SK-N-SH (cell line): ENCODE measurements at regions not wholly inside any gene's neighbourhood (a gene's known extent, or its start where the extent isn't known, plus 50 kb on each side); places are given as distances from the start of the nearest gene placed in this dataset.

Experiments
- CTCF ChIA-PET: fragments of 300-600, 350-600 bp; formaldehyde crosslinking; extraction: SDS; loops from one replicate; lab custom pipeline; 2021; lab: Yijun Ruan, JAX
- POLR2A ChIA-PET: fragments of 350-600 bp; sonication (Branson Sonifier 250); formaldehyde crosslinking; extraction: SDS; loops from one replicate; lab custom pipeline; 2020; ENCODE audit warnings: antibody characterized with exemption, inconsistent platforms; lab: Yijun Ruan, JAX
- DNase-seq: peaks from one replicate; pipeline ENCODE4 v3.0.0; 2012
- H2AFZ ChIP-seq: fragments of 200-600 bp; sonication (generic); 2 replicates; pipeline ENCODE4 v1.8.1; 2016; ENCODE audit warnings: antibody characterized with exemption, mild to moderate bottlenecking, low read depth
- H3F3A ChIP-seq: fragments of 200-600 bp; sonication (generic); replicated peaks from 2 replicates; pipeline ENCODE3; 2016; ENCODE audit warnings: antibody characterized with exemption, mild to moderate bottlenecking; ENCODE audit not compliant: insufficient read depth
- H3K27ac ChIP-seq, 2 experiments: fragments of 200-500 bp in 1 of 2; fragments of 200-600 bp in 1 of 2; sonication (Bioruptor generic) in 1 of 2; sonication (generic), shearing (Covaris generic) in 1 of 2; 2 replicates each; pipeline versions ENCODE4 v1.5.1 to v1.6.1; 2014 to 2016; ENCODE audit warnings: low read depth in 2 of 2, inconsistent platforms in 1 of 2, low read length in 1 of 2, mild to moderate bottlenecking in 1 of 2, mixed read lengths in 1 of 2
- H3K27me3 ChIP-seq: fragments of 200-600 bp; sonication (generic), shearing (Covaris generic); 2 replicates; pipeline ENCODE4 v1.6.1; 2016; ENCODE audit warnings: mixed run types; ENCODE audit not compliant: insufficient read depth
- H3K36me3 ChIP-seq, 2 experiments: fragments of 200-500 bp in 1 of 2; fragments of 200-600 bp in 1 of 2; sonication (Bioruptor generic) in 1 of 2; sonication (generic) in 1 of 2; replicated peaks in 1 of 2; 2 replicates each; pipeline versions ENCODE3 to v1.5.1; 2014 to 2016; ENCODE audit warnings: low read length in 1 of 2, mild to moderate bottlenecking in 1 of 2; ENCODE audit not compliant: insufficient read depth in 2 of 2, control insufficient read depth in 1 of 2
- H3K4me1 ChIP-seq, 2 experiments: fragments of 200-500 bp in 1 of 2; fragments of 200-600 bp in 1 of 2; sonication (Bioruptor generic) in 1 of 2; sonication (generic), shearing (Covaris generic) in 1 of 2; 2 replicates each; pipeline versions ENCODE4 v1.5.1 to v1.6.1; 2014 to 2016; ENCODE audit warnings: low read depth in 1 of 2, low read length in 1 of 2, mixed run types in 1 of 2; ENCODE audit not compliant: insufficient read depth in 2 of 2, control insufficient read depth in 1 of 2
- H3K4me2 ChIP-seq: fragments of 200-600 bp; sonication (generic), shearing (Covaris generic); 2 replicates; pipeline ENCODE4 v1.6.1; 2017; ENCODE audit warnings: mixed run types
- H3K4me3 ChIP-seq, 2 experiments: fragments of 200-500 bp in 1 of 2; fragments of 200-600 bp in 1 of 2; sonication (Bioruptor generic) in 1 of 2; sonication (generic), shearing (Covaris generic) in 1 of 2; 2 replicates each; pipeline versions ENCODE4 v1.5.1 to v1.8.1; 2014 to 2016; ENCODE audit warnings: low read depth in 2 of 2, inconsistent platforms in 1 of 2, low read length in 1 of 2, mild to moderate bottlenecking in 1 of 2, mixed read lengths in 1 of 2, moderate library complexity in 1 of 2
- H3K79me2 ChIP-seq: fragments of 200-600 bp; sonication (generic); 2 replicates; pipeline ENCODE4 v1.8.1; 2017; ENCODE audit warnings: mild to moderate bottlenecking; ENCODE audit not compliant: insufficient read depth
- H3K9ac ChIP-seq: fragments of 200-600 bp; sonication (generic); 2 replicates; pipeline ENCODE4 v1.6.1; 2017; ENCODE audit warnings: mixed run types
- H3K9me2 ChIP-seq: fragments of 200-600 bp; sonication (generic); 2 replicates; pipeline ENCODE4 v1.6.1; 2017; ENCODE audit warnings: mixed run types
- H3K9me3 ChIP-seq: fragments of 200-600 bp; sonication (generic); 2 replicates; pipeline ENCODE4 v1.6.1; 2017; ENCODE audit warnings: mixed run types, mild to moderate bottlenecking, moderate library complexity
- H4K20me1 ChIP-seq: fragments of 200-600 bp; sonication (generic); 2 replicates; pipeline ENCODE4 v1.6.1; 2017; ENCODE audit warnings: mild to moderate bottlenecking, mixed run types; ENCODE audit not compliant: insufficient read depth
- CHD2 ChIP-seq: fragments of 150-350 bp; IDR thresholded peaks from 2 replicates; pipeline ENCODE4 v1.6.1; 2018; ENCODE audit warnings: low read length; ENCODE audit not compliant: partially characterized antibody
- EP300 ChIP-seq, 2 experiments: IDR thresholded peaks; 2 replicates each; pipeline versions ENCODE4 v1.4.0 to v1.6.1; 2012; ENCODE audit warnings: borderline replicate concordance in 1 of 2, low read depth in 1 of 2, low read length in 1 of 2
- EZH2phosphoT487 ChIP-seq: fragments of 200-600 bp; sonication (generic); IDR thresholded peaks from 2 replicates; pipeline ENCODE4 v1.6.1; 2017; ENCODE audit warnings: low read depth, mixed run types, mild to moderate bottlenecking, antibody characterized with exemption, moderate library complexity, borderline replicate concordance
- FOSL2 ChIP-seq: IDR thresholded peaks from 2 replicates; pipeline ENCODE4 v1.4.0; 2012; ENCODE audit warnings: low read depth, mild to moderate bottlenecking, moderate library complexity, borderline replicate concordance
- FOXJ3 ChIP-seq: sonication (generic); formaldehyde crosslinking; IDR thresholded peaks from 2 replicates; pipeline ENCODE4 v1.5.1; 2020; ENCODE audit warnings: mild to moderate bottlenecking, missing genetic modification reagents
- FOXM1 ChIP-seq: IDR thresholded peaks from 2 replicates; pipeline ENCODE4 v1.4.0; 2012; ENCODE audit warnings: low read depth, mild to moderate bottlenecking
- GABPA ChIP-seq: IDR thresholded peaks from 2 replicates; pipeline ENCODE4 v1.4.0; 2012; ENCODE audit warnings: low read depth, mild to moderate bottlenecking
- GATA2 ChIP-seq: sonication (generic); formaldehyde crosslinking; IDR thresholded peaks from 2 replicates; pipeline ENCODE4 v1.5.0; 2020; ENCODE audit warnings: mild to moderate bottlenecking, missing genetic modification reagents
- MEF2A ChIP-seq: IDR thresholded peaks from 2 replicates; pipeline ENCODE4 v1.4.0; 2012; ENCODE audit warnings: low read depth, borderline replicate concordance
- NRF1 ChIP-seq: IDR thresholded peaks from 2 replicates; pipeline ENCODE4 v1.6.1; 2012; ENCODE audit warnings: low read depth, mild to moderate bottlenecking, low read length
- RAD21 ChIP-seq: IDR thresholded peaks from 2 replicates; pipeline ENCODE4 v1.6.1; 2012; ENCODE audit warnings: mild to moderate bottlenecking, low read length
- TCF12 ChIP-seq: IDR thresholded peaks from 2 replicates; pipeline ENCODE4 v1.4.0; 2012
- TEAD4 ChIP-seq: IDR thresholded peaks from 2 replicates; pipeline ENCODE4 v1.4.0; 2012; ENCODE audit warnings: mild to moderate bottlenecking, borderline replicate concordance; ENCODE audit not compliant: insufficient read depth
- WGBS: methylation state at CpG from one replicate; pipeline ENCODE4 v1.1.6; 2017; ENCODE audit warnings: low lambda C conversion rate; 5-methylcytosine and 5-hydroxymethylcytosine counted together
- TF ChIP-seq, protein P1 (sequence below): fragments of 200-600 bp; sonication (generic); IDR thresholded peaks from 2 replicates; pipeline ENCODE4 v1.6.1; 2017; ENCODE audit warnings: antibody characterized with exemption, mild to moderate bottlenecking, moderate library complexity
- TF ChIP-seq, protein P2 (sequence below): IDR thresholded peaks from 2 replicates; pipeline ENCODE4; 2012
- TF ChIP-seq, protein P3 (sequence below): IDR thresholded peaks from 2 replicates; pipeline ENCODE4 v1.4.0; 2012; ENCODE audit warnings: low read depth, borderline replicate concordance
- TF ChIP-seq, protein P4 (sequence below): IDR thresholded peaks from 2 replicates; pipeline ENCODE4 v1.4.0; 2012; ENCODE audit warnings: low read depth, borderline replicate concordance
- TF ChIP-seq, protein P5 (sequence below): IDR thresholded peaks from 2 replicates; pipeline ENCODE4 v1.4.0; 2012; ENCODE audit warnings: low read depth

DNA sequence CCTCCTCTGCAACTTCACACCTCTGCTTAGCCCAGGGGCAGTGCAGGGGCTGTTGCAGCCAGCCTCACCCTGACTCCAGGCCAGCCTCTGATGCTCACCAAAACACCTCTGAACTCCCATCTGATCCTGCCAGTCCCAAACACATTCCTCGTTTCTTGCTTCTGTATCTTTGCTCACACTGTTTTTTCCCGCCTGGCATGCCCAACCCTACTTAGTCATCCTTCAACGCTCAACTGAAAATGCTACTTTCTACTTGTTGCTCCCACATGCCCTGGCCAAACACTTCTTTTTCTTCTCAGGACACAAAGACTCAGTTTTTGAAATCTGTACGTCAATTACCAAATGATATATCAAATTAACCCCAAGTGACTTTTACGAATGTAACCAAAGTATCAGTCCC, 140.8 kb upstream of the ZBED5 start:
- no peak overlapping the region for H3K9ac ChIP-seq
- H3K27me3 ChIP-seq, result no peaks in the 10 kb centered on the region; the same call in 1 of the 2 replicates
- H3K79me2 ChIP-seq, result no peaks in the 10 kb centered on the region
- no peak overlapping the region for H3K4me3 ChIP-seq
- H3K9me2 ChIP-seq, result no peaks in the 10 kb centered on the region
- no peak for TF ChIP-seq TEAD4
- TF ChIP-seq, protein P1, sequence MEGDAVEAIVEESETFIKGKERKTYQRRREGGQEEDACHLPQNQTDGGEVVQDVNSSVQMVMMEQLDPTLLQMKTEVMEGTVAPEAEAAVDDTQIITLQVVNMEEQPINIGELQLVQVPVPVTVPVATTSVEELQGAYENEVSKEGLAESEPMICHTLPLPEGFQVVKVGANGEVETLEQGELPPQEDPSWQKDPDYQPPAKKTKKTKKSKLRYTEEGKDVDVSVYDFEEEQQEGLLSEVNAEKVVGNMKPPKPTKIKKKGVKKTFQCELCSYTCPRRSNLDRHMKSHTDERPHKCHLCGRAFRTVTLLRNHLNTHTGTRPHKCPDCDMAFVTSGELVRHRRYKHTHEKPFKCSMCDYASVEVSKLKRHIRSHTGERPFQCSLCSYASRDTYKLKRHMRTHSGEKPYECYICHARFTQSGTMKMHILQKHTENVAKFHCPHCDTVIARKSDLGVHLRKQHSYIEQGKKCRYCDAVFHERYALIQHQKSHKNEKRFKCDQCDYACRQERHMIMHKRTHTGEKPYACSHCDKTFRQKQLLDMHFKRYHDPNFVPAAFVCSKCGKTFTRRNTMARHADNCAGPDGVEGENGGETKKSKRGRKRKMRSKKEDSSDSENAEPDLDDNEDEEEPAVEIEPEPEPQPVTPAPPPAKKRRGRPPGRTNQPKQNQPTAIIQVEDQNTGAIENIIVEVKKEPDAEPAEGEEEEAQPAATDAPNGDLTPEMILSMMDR, result no peak
- TF ChIP-seq RAD21, result no peak
- TF ChIP-seq FOXM1, result no peak
- TF ChIP-seq CHD2, result no peak
- TF ChIP-seq, protein P2, sequence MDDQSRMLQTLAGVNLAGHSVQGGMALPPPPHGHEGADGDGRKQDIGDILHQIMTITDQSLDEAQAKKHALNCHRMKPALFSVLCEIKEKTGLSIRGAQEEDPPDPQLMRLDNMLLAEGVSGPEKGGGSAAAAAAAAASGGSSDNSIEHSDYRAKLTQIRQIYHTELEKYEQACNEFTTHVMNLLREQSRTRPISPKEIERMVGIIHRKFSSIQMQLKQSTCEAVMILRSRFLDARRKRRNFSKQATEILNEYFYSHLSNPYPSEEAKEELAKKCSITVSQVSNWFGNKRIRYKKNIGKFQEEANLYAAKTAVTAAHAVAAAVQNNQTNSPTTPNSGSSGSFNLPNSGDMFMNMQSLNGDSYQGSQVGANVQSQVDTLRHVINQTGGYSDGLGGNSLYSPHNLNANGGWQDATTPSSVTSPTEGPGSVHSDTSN, result no peak
- TF ChIP-seq GABPA, result no peak
- TF ChIP-seq GATA2 (CRISPR knock-in tag), result no peak
- TF ChIP-seq, all 33 proteins: peak for 0
- H4K20me1 ChIP-seq, result no peaks in the 10 kb centered on the region
- CTCF ChIA-PET, result no interaction called here
- no peak overlapping the region for H3K4me2 ChIP-seq
- no peaks in the 10 kb centered on the region for H3K36me3 ChIP-seq
- H3F3A ChIP-seq, result no peaks in the 10 kb centered on the region
- H3K9me3 ChIP-seq, result 0 out of 2 replicates have a peak, but pooled peaks cover 6% of the 10 kb centered on the region
- DNase-seq, result no peak
- no peak overlapping the region for H3K27ac ChIP-seq
- H2AFZ ChIP-seq, result no peak overlapping the region
- WGBS, result 66% methylated on average over 5 of the region's 5 CpGs
- POLR2A ChIA-PET, result no interaction called here
- H3K4me1 ChIP-seq, result peaks cover 0 to 5% of the 10 kb centered on the region in 2 experiments; a peak in 2 of 4 replicates

DNA sequence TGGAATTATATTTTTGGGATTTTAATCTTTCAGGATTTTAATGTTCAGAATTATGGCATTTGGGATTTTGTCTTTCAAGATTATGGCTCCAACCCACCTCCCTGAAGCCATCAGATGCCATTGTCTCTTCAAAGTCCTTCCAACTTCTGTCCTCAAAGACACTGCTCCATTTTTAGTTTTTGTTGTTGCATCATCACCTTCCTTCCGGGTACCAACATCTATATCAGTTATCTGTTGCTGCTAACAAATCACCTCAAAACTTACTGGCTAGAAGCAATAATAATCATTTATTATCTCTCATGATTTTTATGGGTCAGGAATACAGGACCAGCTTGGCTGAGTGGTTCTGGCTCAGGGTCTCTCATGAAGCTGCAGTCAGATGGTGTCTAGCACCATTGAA, 138.8 kb upstream of the ZBED5 start:
- Histone ChIP-seq H3K27me3 (no peaks in the 10 kb centered on the region; the same call in 1 of the 2 replicates), H2AFZ (no peak overlapping the region), H3K36me3 (no peaks in the 10 kb centered on the region), H3K9ac (no peak overlapping the region), H3K9me3 (0 out of 2 replicates have a peak, but pooled peaks cover 6% of the 10 kb centered on the region), H3K27ac (no peak overlapping the region), H3K4me1 (no peaks in the 10 kb centered on the region), H3K79me2 (no peaks in the 10 kb centered on the region), H4K20me1 (no peaks in the 10 kb centered on the region), H3K9me2 (no peaks in the 10 kb centered on the region), H3K4me3 (no peak overlapping the region), H3K4me2 (no peak overlapping the region), H3F3A (no peaks in the 10 kb centered on the region)
- WGBS, result 41% methylated on average over 1 of the region's 1 CpG
- CTCF ChIA-PET, result no interaction called here
- no peak for DNase-seq
- POLR2A ChIA-PET, result no interaction called here
- TF ChIP-seq, protein P3, sequence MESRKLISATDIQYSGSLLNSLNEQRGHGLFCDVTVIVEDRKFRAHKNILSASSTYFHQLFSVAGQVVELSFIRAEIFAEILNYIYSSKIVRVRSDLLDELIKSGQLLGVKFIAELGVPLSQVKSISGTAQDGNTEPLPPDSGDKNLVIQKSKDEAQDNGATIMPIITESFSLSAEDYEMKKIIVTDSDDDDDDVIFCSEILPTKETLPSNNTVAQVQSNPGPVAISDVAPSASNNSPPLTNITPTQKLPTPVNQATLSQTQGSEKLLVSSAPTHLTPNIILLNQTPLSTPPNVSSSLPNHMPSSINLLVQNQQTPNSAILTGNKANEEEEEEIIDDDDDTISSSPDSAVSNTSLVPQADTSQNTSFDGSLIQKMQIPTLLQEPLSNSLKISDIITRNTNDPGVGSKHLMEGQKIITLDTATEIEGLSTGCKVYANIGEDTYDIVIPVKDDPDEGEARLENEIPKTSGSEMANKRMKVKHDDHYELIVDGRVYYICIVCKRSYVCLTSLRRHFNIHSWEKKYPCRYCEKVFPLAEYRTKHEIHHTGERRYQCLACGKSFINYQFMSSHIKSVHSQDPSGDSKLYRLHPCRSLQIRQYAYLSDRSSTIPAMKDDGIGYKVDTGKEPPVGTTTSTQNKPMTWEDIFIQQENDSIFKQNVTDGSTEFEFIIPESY, result no peak
- TF ChIP-seq, protein P1, result no peak
- TF ChIP-seq NRF1, result no peak
- TF ChIP-seq FOSL2, result no peak
- TF ChIP-seq, protein P2, result no peak
- TF ChIP-seq GABPA, result no peak
- no peak for TF ChIP-seq RAD21
- TF ChIP-seq FOXJ3 (CRISPR knock-in tag), result no peak
- TF ChIP-seq, protein P4, sequence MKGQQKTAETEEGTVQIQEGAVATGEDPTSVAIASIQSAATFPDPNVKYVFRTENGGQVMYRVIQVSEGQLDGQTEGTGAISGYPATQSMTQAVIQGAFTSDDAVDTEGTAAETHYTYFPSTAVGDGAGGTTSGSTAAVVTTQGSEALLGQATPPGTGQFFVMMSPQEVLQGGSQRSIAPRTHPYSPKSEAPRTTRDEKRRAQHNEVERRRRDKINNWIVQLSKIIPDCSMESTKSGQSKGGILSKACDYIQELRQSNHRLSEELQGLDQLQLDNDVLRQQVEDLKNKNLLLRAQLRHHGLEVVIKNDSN, result no peak
- no peak for TF ChIP-seq MEF2A
- TF ChIP-seq TEAD4, result no peak
- TF ChIP-seq, protein P5, sequence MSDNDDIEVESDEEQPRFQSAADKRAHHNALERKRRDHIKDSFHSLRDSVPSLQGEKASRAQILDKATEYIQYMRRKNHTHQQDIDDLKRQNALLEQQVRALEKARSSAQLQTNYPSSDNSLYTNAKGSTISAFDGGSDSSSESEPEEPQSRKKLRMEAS, result no peak
- TF ChIP-seq EZH2phosphoT487, result no peak
- no peak for TF ChIP-seq EP300 (IDR thresholded peaks at IDR 0.05; ENCODE audit: borderline replicate concordance in 1 of 2, low read depth in 1 of 2, low read length in 1 of 2)
- TF ChIP-seq TCF12, result no peak
